HepG2 (cell line): ENCODE measurements at regions not wholly inside any gene's neighbourhood (a gene's known extent, or its start where the extent isn't known, plus 50 kb on each side); places are given as distances from the start of the nearest gene placed in this dataset.

Source experiments
- BRF2 ChIP-seq: sonication (generic); formaldehyde crosslinking; IDR thresholded peaks from 2 replicates; pipeline ENCODE4 v1.8.1; 2022; ENCODE audit warnings: mild to moderate bottlenecking, missing genetic modification reagents
- FOXP4 ChIP-seq: sonication (generic); formaldehyde crosslinking; IDR thresholded peaks from 2 replicates; pipeline ENCODE4 v1.4.0; 2020; ENCODE audit warnings: missing genetic modification reagents
- HNF4A ChIP-seq: sonication (generic); formaldehyde crosslinking; IDR thresholded peaks from 2 replicates; pipeline ENCODE4 v1.4.0; 2020; ENCODE audit warnings: missing genetic modification reagents
- PRDM10 ChIP-seq: sonication (generic); formaldehyde crosslinking; IDR thresholded peaks from 2 replicates; pipeline ENCODE4 v1.4.0; 2020; ENCODE audit warnings: low read depth, missing genetic modification reagents
- RARA ChIP-seq: IDR thresholded peaks from 2 replicates; pipeline ENCODE4 v1.6.1; 2016; ENCODE audit warnings: missing genetic modification reagents, missing compliant biosample characterization
- SMC3 ChIP-seq: IDR thresholded peaks from 2 replicates; pipeline ENCODE4 v1.6.1; 2011; ENCODE audit warnings: low read length, improper control_type of control experiment
- TCF7 ChIP-seq: sonication (generic); IDR thresholded peaks from 2 replicates; pipeline ENCODE4 v1.6.1; 2016; ENCODE audit warnings: antibody characterized with exemption, low read depth
- ZNF296 ChIP-seq: sonication (generic); formaldehyde crosslinking; conservative IDR thresholded peaks from 2 replicates; pipeline ENCODE4 v1.5.0; 2020; ENCODE audit warnings: mild to moderate bottlenecking, missing genetic modification reagents
- ZNF550 ChIP-seq: sonication (generic); formaldehyde crosslinking; IDR thresholded peaks from 2 replicates; pipeline ENCODE4 v1.4.0; 2020; ENCODE audit warnings: mild to moderate bottlenecking, missing genetic modification reagents, borderline replicate concordance
- ZNF558 ChIP-seq: sonication (generic); formaldehyde crosslinking; IDR thresholded peaks from 2 replicates; pipeline ENCODE4 v1.9.0; 2022; ENCODE audit warnings: mild to moderate bottlenecking, missing genetic modification reagents, borderline replicate concordance
- ZNF589 ChIP-seq: sonication (generic); formaldehyde crosslinking; conservative IDR thresholded peaks from 2 replicates; pipeline ENCODE4 v1.8.0; 2022; ENCODE audit warnings: mild to moderate bottlenecking, moderate library complexity, missing genetic modification reagents
- TF ChIP-seq, protein P1 (sequence below): sonication (generic); formaldehyde crosslinking; IDR thresholded peaks from 2 replicates; pipeline ENCODE4 v1.4.0; 2020; ENCODE audit warnings: missing genetic modification reagents
- TF ChIP-seq, protein P2 (sequence below): IDR thresholded peaks from 2 replicates; pipeline ENCODE4 v1.6.1; 2016; ENCODE audit warnings: low read depth, borderline replicate concordance
- TF ChIP-seq, protein P3 (sequence below): sonication (generic); formaldehyde crosslinking; IDR thresholded peaks from 2 replicates; pipeline ENCODE4 v1.8.0; 2022; ENCODE audit warnings: low read depth, missing genetic modification reagents
- TF ChIP-seq, protein P4 (sequence below): sonication (generic); formaldehyde crosslinking; IDR thresholded peaks from 2 replicates; pipeline ENCODE4 v1.4.0; 2020; ENCODE audit warnings: mild to moderate bottlenecking, missing genetic modification reagents

- TF ChIP-seq, protein P1, sequence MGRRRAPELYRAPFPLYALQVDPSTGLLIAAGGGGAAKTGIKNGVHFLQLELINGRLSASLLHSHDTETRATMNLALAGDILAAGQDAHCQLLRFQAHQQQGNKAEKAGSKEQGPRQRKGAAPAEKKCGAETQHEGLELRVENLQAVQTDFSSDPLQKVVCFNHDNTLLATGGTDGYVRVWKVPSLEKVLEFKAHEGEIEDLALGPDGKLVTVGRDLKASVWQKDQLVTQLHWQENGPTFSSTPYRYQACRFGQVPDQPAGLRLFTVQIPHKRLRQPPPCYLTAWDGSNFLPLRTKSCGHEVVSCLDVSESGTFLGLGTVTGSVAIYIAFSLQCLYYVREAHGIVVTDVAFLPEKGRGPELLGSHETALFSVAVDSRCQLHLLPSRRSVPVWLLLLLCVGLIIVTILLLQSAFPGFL (CRISPR knock-in tag) = no peak
- TF ChIP-seq RARA (CRISPR knock-in tag) (peak; percentile 98), ZNF589 (0 out of 2 replicates have a peak, but pooled peaks have one; percentile 18), HNF4A (CRISPR knock-in tag) (peak; percentile 92), FOXP4 (peak; percentile 89), ZNF558 (CRISPR knock-in tag) (0 out of 2 replicates have a peak, but pooled peaks have one; percentile 22), PRDM10 (CRISPR knock-in tag) (peak; percentile 86), ZNF296 (CRISPR knock-in tag) (no peak), ZNF550 (0 out of 2 replicates have a peak, but pooled peaks have one; percentile 31), BRF2 (CRISPR knock-in tag) (0 out of 2 replicates have a peak, but pooled peaks have one; percentile 1), SMC3 (0 out of 2 replicates have a peak, but pooled peaks have one; percentile 2), TCF7 (peak; percentile 82)
- TF ChIP-seq, protein P2, sequence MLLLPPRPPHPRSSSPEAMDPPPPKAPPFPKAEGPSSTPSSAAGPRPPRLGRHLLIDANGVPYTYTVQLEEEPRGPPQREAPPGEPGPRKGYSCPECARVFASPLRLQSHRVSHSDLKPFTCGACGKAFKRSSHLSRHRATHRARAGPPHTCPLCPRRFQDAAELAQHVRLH (CRISPR knock-in tag) = peak; percentile 86; the same call in 1 of the 2 replicates
- TF ChIP-seq, protein P3, sequence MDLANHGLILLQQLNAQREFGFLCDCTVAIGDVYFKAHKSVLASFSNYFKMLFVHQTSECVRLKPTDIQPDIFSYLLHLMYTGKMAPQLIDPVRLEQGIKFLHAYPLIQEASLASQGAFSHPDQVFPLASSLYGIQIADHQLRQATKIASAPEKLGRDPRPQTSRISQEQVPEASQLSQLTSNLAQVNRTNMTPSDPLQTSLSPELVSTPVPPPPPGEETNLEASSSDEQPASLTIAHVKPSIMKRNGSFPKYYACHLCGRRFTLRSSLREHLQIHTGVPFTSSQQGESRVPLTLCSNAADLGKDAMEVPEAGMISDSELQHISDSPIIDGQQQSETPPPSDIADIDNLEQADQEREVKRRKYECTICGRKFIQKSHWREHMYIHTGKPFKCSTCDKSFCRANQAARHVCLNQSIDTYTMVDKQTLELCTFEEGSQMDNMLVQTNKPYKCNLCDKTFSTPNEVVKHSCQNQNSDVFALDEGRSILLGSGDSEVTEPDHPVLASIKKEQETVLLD = peak; percentile 3; the same call in 1 of the 2 replicates
- TF ChIP-seq, protein P4, sequence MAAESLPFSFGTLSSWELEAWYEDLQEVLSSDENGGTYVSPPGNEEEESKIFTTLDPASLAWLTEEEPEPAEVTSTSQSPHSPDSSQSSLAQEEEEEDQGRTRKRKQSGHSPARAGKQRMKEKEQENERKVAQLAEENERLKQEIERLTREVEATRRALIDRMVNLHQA (CRISPR knock-in tag) = no peak
Measured at GRCh38 chr9:91037511-91038482, 236.2 kb downstream of the SYK start (continued).
